GM18519 (cell line): ENCODE measurements at regions not wholly inside any gene's neighbourhood (a gene's known extent, or its start where the extent isn't known, plus 50 kb on each side); places are given as distances from the start of the nearest gene placed in this dataset.
"Not testable (repeated sequence)": the region's sequence is repeated elsewhere in the genome, so short reads cannot be mapped to it uniquely, and the experiment has no call there.

ENCODE experiments used
- ATAC-seq: cut with Tn5 transposase; IDR thresholded peaks from one replicate; pipeline ENCODE4 v1.9.1; 2021; ENCODE audit warnings: mild to moderate bottlenecking, moderate library complexity; ENCODE audit not compliant: unreplicated experiment, low FRiP score

GRCh38 chr12:58745348-58746125 is 174.8 kb downstream of the LRIG3 start:
- no peak for ATAC-seq

GRCh38 chr12:58747533-58747932 is 172.8 kb downstream of the LRIG3 start:
- ATAC-seq = no peak

GRCh38 chr12:58750484-58750883 is 169.8 kb downstream of the LRIG3 start:
- ATAC-seq = no peak

- no peak for ATAC-seq
These were observed 162.9 kb downstream of the LRIG3 start for GRCh38 chr12:58757422-58757821.

- ATAC-seq = not testable (repeated sequence)
These were observed 160.6 kb downstream of the LRIG3 start for GRCh38 chr12:58759745-58760144.

GRCh38 chr12:58761308-58761707 is 159.0 kb downstream of the LRIG3 start:
- ATAC-seq = no peak

GRCh38 chr12:58764100-58764953 is 156.0 kb downstream of the LRIG3 start:
- ATAC-seq = no peak

- ATAC-seq = no peak
These were observed 155.2 kb downstream of the LRIG3 start for GRCh38 chr12:58765076-58765475.

GRCh38 chr12:58765653-58766512 is 154.4 kb downstream of the LRIG3 start:
- no peak for ATAC-seq

GRCh38 chr12:58766513-58766870 is 153.8 kb downstream of the LRIG3 start:
- ATAC-seq = no peak

GRCh38 chr12:58767496-58767895 is 152.8 kb downstream of the LRIG3 start:
- no peak for ATAC-seq

GRCh38 chr12:58773986-58774385 is 146.3 kb downstream of the LRIG3 start:
- no peak for ATAC-seq

GRCh38 chr12:58774731-58775130 is 145.6 kb downstream of the LRIG3 start:
- no peak for ATAC-seq

GRCh38 chr12:58775396-58775795 is 144.9 kb downstream of the LRIG3 start:
- ATAC-seq = no peak

- no peak for ATAC-seq
These were observed 144.2 kb downstream of the LRIG3 start for GRCh38 chr12:58776144-58776543.

- ATAC-seq = no peak
These were observed 142.5 kb downstream of the LRIG3 start for GRCh38 chr12:58777815-58778214.

- ATAC-seq = no peak
These were observed 138.7 kb downstream of the LRIG3 start for GRCh38 chr12:58781609-58782008.

GRCh38 chr12:58787021-58787760 is 133.1 kb downstream of the LRIG3 start:
- ATAC-seq = no peak

- ATAC-seq = no peak
These were observed 125.4 kb downstream of the LRIG3 start for GRCh38 chr12:58794859-58795258.

- ATAC-seq = no peak
These were observed 124.5 kb downstream of the LRIG3 start for GRCh38 chr12:58795825-58796224.
